ENCODE measurements at regions not wholly inside any gene's neighbourhood (a gene's known extent, or its start where the extent isn't known, plus 50 kb on each side); places are given as distances from the start of the nearest gene placed in this dataset.

GRCh38 chr17:57174591-57174990 lies 81.7 kb upstream of the MSI2 start:
- no peaks in the 10 kb centered on the region for H3K4me1 Mint-ChIP-seq
- ATAC-seq (replicated peaks; ENCODE audit: extremely low read depth, poor library complexity, severe bottlenecking) = no peak
- H3K4me3 Mint-ChIP-seq = no peak overlapping the region
- no peak overlapping the region for H3K27ac Mint-ChIP-seq (ENCODE audit: low read depth)
- peaks cover 57% of the 10 kb centered on the region for H3K27me3 Mint-ChIP-seq
- H3K9me3 Mint-ChIP-seq = no peaks in the 10 kb centered on the region
- peaks cover 1% of the 10 kb centered on the region for H3K36me3 Mint-ChIP-seq (ENCODE audit: insufficient read depth)
- no peak for DNase-seq (ENCODE audit: low spot score in 2 of 2)

GRCh38 chr17:57178839-57179238 lies 77.5 kb upstream of the MSI2 start:
- Mint-ChIP-seq H3K36me3 (ENCODE audit: insufficient read depth) (no peaks in the 10 kb centered on the region), H3K4me1 (no peaks in the 10 kb centered on the region), H3K27me3 (peaks cover 19% of the 10 kb centered on the region), H3K27ac (ENCODE audit: low read depth) (no peak overlapping the region), H3K9me3 (no peaks in the 10 kb centered on the region), H3K4me3 (no peak overlapping the region)
- DNase-seq (ENCODE audit: low spot score in 2 of 2) (no peak), ATAC-seq (replicated peaks; ENCODE audit: extremely low read depth, poor library complexity, severe bottlenecking) (no peak)

GRCh38 chr17:57182621-57183020 lies 73.7 kb upstream of the MSI2 start:
- H3K9me3 Mint-ChIP-seq = no peaks in the 10 kb centered on the region
- H3K4me1 Mint-ChIP-seq = no peaks in the 10 kb centered on the region
- H3K27ac Mint-ChIP-seq (ENCODE audit: low read depth) = no peak overlapping the region
- DNase-seq (ENCODE audit: low spot score in 2 of 2) = no peak
- peaks cover 28% of the 10 kb centered on the region for H3K27me3 Mint-ChIP-seq
- ATAC-seq (replicated peaks; ENCODE audit: extremely low read depth, poor library complexity, severe bottlenecking) = no peak
- H3K36me3 Mint-ChIP-seq (ENCODE audit: insufficient read depth) = no peaks in the 10 kb centered on the region
- H3K4me3 Mint-ChIP-seq = no peak overlapping the region

GRCh38 chr17:57186226-57187019 lies 69.9 kb upstream of the MSI2 start:
- DNase-seq (ENCODE audit: low spot score in 2 of 2) = no peak
- Mint-ChIP-seq H3K27me3 (peaks cover 54% of the 10 kb centered on the region), H3K4me3 (no peak overlapping the region), H3K36me3 (ENCODE audit: insufficient read depth) (no peaks in the 10 kb centered on the region), H3K4me1 (no peaks in the 10 kb centered on the region), H3K27ac (ENCODE audit: low read depth) (no peak overlapping the region), H3K9me3 (no peaks in the 10 kb centered on the region)
- no peak for ATAC-seq (replicated peaks; ENCODE audit: extremely low read depth, poor library complexity, severe bottlenecking)

GRCh38 chr17:57187391-57187790 lies 68.9 kb upstream of the MSI2 start:
- no peak for DNase-seq (ENCODE audit: low spot score in 2 of 2)
- ATAC-seq (replicated peaks; ENCODE audit: extremely low read depth, poor library complexity, severe bottlenecking) = no peak
- Mint-ChIP-seq H3K27me3 (peaks cover 54% of the 10 kb centered on the region), H3K4me1 (no peaks in the 10 kb centered on the region), H3K9me3 (no peaks in the 10 kb centered on the region), H3K4me3 (no peak overlapping the region), H3K36me3 (ENCODE audit: insufficient read depth) (no peaks in the 10 kb centered on the region), H3K27ac (ENCODE audit: low read depth) (no peak overlapping the region)

- DNase-seq (ENCODE audit: low spot score in 2 of 2) (no peak), ATAC-seq (replicated peaks; ENCODE audit: extremely low read depth, poor library complexity, severe bottlenecking) (no peak)
- Mint-ChIP-seq H3K9me3 (no peaks in the 10 kb centered on the region), H3K36me3 (ENCODE audit: insufficient read depth) (peaks cover 1% of the 10 kb centered on the region), H3K27me3 (peaks cover 5% of the 10 kb centered on the region), H3K4me1 (no peaks in the 10 kb centered on the region), H3K4me3 (no peak overlapping the region), H3K27ac (ENCODE audit: low read depth) (no peak overlapping the region)
These were observed 60.4 kb upstream of the MSI2 start for GRCh38 chr17:57195785-57196460.

- H3K4me3 Mint-ChIP-seq = no peak overlapping the region
- DNase-seq (ENCODE audit: low spot score in 2 of 2) (no peak), ATAC-seq (replicated peaks; ENCODE audit: extremely low read depth, poor library complexity, severe bottlenecking) (no peak)
- H3K27me3 Mint-ChIP-seq = no peaks in the 10 kb centered on the region
- H3K27ac Mint-ChIP-seq (ENCODE audit: low read depth) = no peak overlapping the region
- H3K9me3 Mint-ChIP-seq = no peaks in the 10 kb centered on the region
- H3K36me3 Mint-ChIP-seq (ENCODE audit: insufficient read depth) = peaks cover 1% of the 10 kb centered on the region
- no peaks in the 10 kb centered on the region for H3K4me1 Mint-ChIP-seq
These were observed 58.8 kb upstream of the MSI2 start for GRCh38 chr17:57197466-57198071.

GRCh38 chr17:57201481-57201880 lies 54.8 kb upstream of the MSI2 start:
- ATAC-seq (replicated peaks; ENCODE audit: extremely low read depth, poor library complexity, severe bottlenecking) (no peak), DNase-seq (ENCODE audit: low spot score in 2 of 2) (no peak)
- H3K27ac Mint-ChIP-seq (ENCODE audit: low read depth) = no peak overlapping the region
- H3K4me3 Mint-ChIP-seq = no peak overlapping the region
- H3K36me3 Mint-ChIP-seq (ENCODE audit: insufficient read depth) = no peaks in the 10 kb centered on the region
- peaks cover 22% of the 10 kb centered on the region for H3K27me3 Mint-ChIP-seq
- no peaks in the 10 kb centered on the region for H3K4me1 Mint-ChIP-seq
- H3K9me3 Mint-ChIP-seq = no peaks in the 10 kb centered on the region

- H3K4me3 Mint-ChIP-seq = no peak overlapping the region
- ATAC-seq (replicated peaks; ENCODE audit: extremely low read depth, poor library complexity, severe bottlenecking) (no peak), DNase-seq (ENCODE audit: low spot score in 2 of 2) (no peak)
- H3K27ac Mint-ChIP-seq (ENCODE audit: low read depth) = no peak overlapping the region
- H3K36me3 Mint-ChIP-seq (ENCODE audit: insufficient read depth) = peaks cover 1% of the 10 kb centered on the region
- H3K4me1 Mint-ChIP-seq = no peaks in the 10 kb centered on the region
- H3K9me3 Mint-ChIP-seq = no peaks in the 10 kb centered on the region
- peaks cover 27% of the 10 kb centered on the region for H3K27me3 Mint-ChIP-seq
These were observed 53.3 kb upstream of the MSI2 start for GRCh38 chr17:57203040-57203439.

Data from central memory CD8-positive, alpha-beta T cell (primary cell).